SK-N-SH (cell line): ENCODE measurements at regions not wholly inside any gene's neighbourhood (a gene's known extent, or its start where the extent isn't known, plus 50 kb on each side); places are given as distances from the start of the nearest gene placed in this dataset.

Experiments used
- CTCF ChIA-PET: fragments of 300-600, 350-600 bp; formaldehyde crosslinking; extraction: SDS; loops from one replicate; lab custom pipeline; 2021; lab: Yijun Ruan, JAX
- POLR2A ChIA-PET: fragments of 350-600 bp; sonication (Branson Sonifier 250); formaldehyde crosslinking; extraction: SDS; loops from one replicate; lab custom pipeline; 2020; ENCODE audit warnings: antibody characterized with exemption, inconsistent platforms; lab: Yijun Ruan, JAX
- DNase-seq: peaks from one replicate; pipeline ENCODE4 v3.0.0; 2012
- H2AFZ ChIP-seq: fragments of 200-600 bp; sonication (generic); 2 replicates; pipeline ENCODE4 v1.8.1; 2016; ENCODE audit warnings: antibody characterized with exemption, mild to moderate bottlenecking, low read depth
- H3F3A ChIP-seq: fragments of 200-600 bp; sonication (generic); replicated peaks from 2 replicates; pipeline ENCODE3; 2016; ENCODE audit warnings: antibody characterized with exemption, mild to moderate bottlenecking; ENCODE audit not compliant: insufficient read depth
- H3K27ac ChIP-seq, 2 experiments: fragments of 200-500 bp in 1 of 2; fragments of 200-600 bp in 1 of 2; sonication (Bioruptor generic) in 1 of 2; sonication (generic), shearing (Covaris generic) in 1 of 2; 2 replicates each; pipeline versions ENCODE4 v1.5.1 to v1.6.1; 2014 to 2016; ENCODE audit warnings: low read depth in 2 of 2, inconsistent platforms in 1 of 2, low read length in 1 of 2, mild to moderate bottlenecking in 1 of 2, mixed read lengths in 1 of 2
- H3K27me3 ChIP-seq: fragments of 200-600 bp; sonication (generic), shearing (Covaris generic); 2 replicates; pipeline ENCODE4 v1.6.1; 2016; ENCODE audit warnings: mixed run types; ENCODE audit not compliant: insufficient read depth
- H3K36me3 ChIP-seq, 2 experiments: fragments of 200-500 bp in 1 of 2; fragments of 200-600 bp in 1 of 2; sonication (Bioruptor generic) in 1 of 2; sonication (generic) in 1 of 2; replicated peaks in 1 of 2; 2 replicates each; pipeline versions ENCODE3 to v1.5.1; 2014 to 2016; ENCODE audit warnings: low read length in 1 of 2, mild to moderate bottlenecking in 1 of 2; ENCODE audit not compliant: insufficient read depth in 2 of 2, control insufficient read depth in 1 of 2
- H3K4me1 ChIP-seq, 2 experiments: fragments of 200-500 bp in 1 of 2; fragments of 200-600 bp in 1 of 2; sonication (Bioruptor generic) in 1 of 2; sonication (generic), shearing (Covaris generic) in 1 of 2; 2 replicates each; pipeline versions ENCODE4 v1.5.1 to v1.6.1; 2014 to 2016; ENCODE audit warnings: low read depth in 1 of 2, low read length in 1 of 2, mixed run types in 1 of 2; ENCODE audit not compliant: insufficient read depth in 2 of 2, control insufficient read depth in 1 of 2
- H3K4me2 ChIP-seq: fragments of 200-600 bp; sonication (generic), shearing (Covaris generic); 2 replicates; pipeline ENCODE4 v1.6.1; 2017; ENCODE audit warnings: mixed run types
- H3K4me3 ChIP-seq, 2 experiments: fragments of 200-500 bp in 1 of 2; fragments of 200-600 bp in 1 of 2; sonication (Bioruptor generic) in 1 of 2; sonication (generic), shearing (Covaris generic) in 1 of 2; 2 replicates each; pipeline versions ENCODE4 v1.5.1 to v1.8.1; 2014 to 2016; ENCODE audit warnings: low read depth in 2 of 2, inconsistent platforms in 1 of 2, low read length in 1 of 2, mild to moderate bottlenecking in 1 of 2, mixed read lengths in 1 of 2, moderate library complexity in 1 of 2
- H3K79me2 ChIP-seq: fragments of 200-600 bp; sonication (generic); 2 replicates; pipeline ENCODE4 v1.8.1; 2017; ENCODE audit warnings: mild to moderate bottlenecking; ENCODE audit not compliant: insufficient read depth
- H3K9ac ChIP-seq: fragments of 200-600 bp; sonication (generic); 2 replicates; pipeline ENCODE4 v1.6.1; 2017; ENCODE audit warnings: mixed run types
- H3K9me2 ChIP-seq: fragments of 200-600 bp; sonication (generic); 2 replicates; pipeline ENCODE4 v1.6.1; 2017; ENCODE audit warnings: mixed run types
- H3K9me3 ChIP-seq: fragments of 200-600 bp; sonication (generic); 2 replicates; pipeline ENCODE4 v1.6.1; 2017; ENCODE audit warnings: mixed run types, mild to moderate bottlenecking, moderate library complexity
- H4K20me1 ChIP-seq: fragments of 200-600 bp; sonication (generic); 2 replicates; pipeline ENCODE4 v1.6.1; 2017; ENCODE audit warnings: mild to moderate bottlenecking, mixed run types; ENCODE audit not compliant: insufficient read depth
- EP300 ChIP-seq, 2 experiments: IDR thresholded peaks; 2 replicates each; pipeline versions ENCODE4 v1.4.0 to v1.6.1; 2012; ENCODE audit warnings: borderline replicate concordance in 1 of 2, low read depth in 1 of 2, low read length in 1 of 2
- EZH2phosphoT487 ChIP-seq: fragments of 200-600 bp; sonication (generic); IDR thresholded peaks from 2 replicates; pipeline ENCODE4 v1.6.1; 2017; ENCODE audit warnings: low read depth, mixed run types, mild to moderate bottlenecking, antibody characterized with exemption, moderate library complexity, borderline replicate concordance
- FOXJ3 ChIP-seq: sonication (generic); formaldehyde crosslinking; IDR thresholded peaks from 2 replicates; pipeline ENCODE4 v1.5.1; 2020; ENCODE audit warnings: mild to moderate bottlenecking, missing genetic modification reagents
- GATA2 ChIP-seq: sonication (generic); formaldehyde crosslinking; IDR thresholded peaks from 2 replicates; pipeline ENCODE4 v1.5.0; 2020; ENCODE audit warnings: mild to moderate bottlenecking, missing genetic modification reagents
- MEF2A ChIP-seq: IDR thresholded peaks from 2 replicates; pipeline ENCODE4 v1.4.0; 2012; ENCODE audit warnings: low read depth, borderline replicate concordance
- MXI1 ChIP-seq: IDR thresholded peaks from 2 replicates; pipeline ENCODE4 v1.6.1; 2012; ENCODE audit warnings: mild to moderate bottlenecking, low read depth, low read length, improper control_type of control experiment
- NRF1 ChIP-seq: IDR thresholded peaks from 2 replicates; pipeline ENCODE4 v1.6.1; 2012; ENCODE audit warnings: low read depth, mild to moderate bottlenecking, low read length
- POLR2AphosphoS5 ChIP-seq: IDR thresholded peaks from 2 replicates; pipeline ENCODE4 v1.6.1; 2012; ENCODE audit warnings: low read depth, low read length
- RAD21 ChIP-seq: IDR thresholded peaks from 2 replicates; pipeline ENCODE4 v1.6.1; 2012; ENCODE audit warnings: mild to moderate bottlenecking, low read length
- RFX5 ChIP-seq: IDR thresholded peaks from 2 replicates; pipeline ENCODE4 v1.6.1; 2012; ENCODE audit warnings: mild to moderate bottlenecking, improper control_type of control experiment, low read length
- RXRA ChIP-seq: IDR thresholded peaks from 2 replicates; pipeline ENCODE4 v1.4.0; 2012; ENCODE audit warnings: low read depth, mild to moderate bottlenecking, borderline replicate concordance
- SMC3 ChIP-seq: IDR thresholded peaks from 2 replicates; pipeline ENCODE4 v1.6.1; 2012; ENCODE audit warnings: low read depth, low read length, improper control_type of control experiment
- TEAD4 ChIP-seq: IDR thresholded peaks from 2 replicates; pipeline ENCODE4 v1.4.0; 2012; ENCODE audit warnings: mild to moderate bottlenecking, borderline replicate concordance; ENCODE audit not compliant: insufficient read depth
- YY1 ChIP-seq: IDR thresholded peaks from 2 replicates; pipeline ENCODE4 v1.4.0; 2012; ENCODE audit warnings: low read depth, mild to moderate bottlenecking
- WGBS: methylation state at CpG from one replicate; pipeline ENCODE4 v1.1.6; 2017; ENCODE audit warnings: low lambda C conversion rate; 5-methylcytosine and 5-hydroxymethylcytosine counted together
- TF ChIP-seq, protein P1 (sequence below): IDR thresholded peaks from 2 replicates; pipeline ENCODE4 v1.6.1; 2012; ENCODE audit warnings: mild to moderate bottlenecking, low read depth, low read length, moderate library complexity

DNA sequence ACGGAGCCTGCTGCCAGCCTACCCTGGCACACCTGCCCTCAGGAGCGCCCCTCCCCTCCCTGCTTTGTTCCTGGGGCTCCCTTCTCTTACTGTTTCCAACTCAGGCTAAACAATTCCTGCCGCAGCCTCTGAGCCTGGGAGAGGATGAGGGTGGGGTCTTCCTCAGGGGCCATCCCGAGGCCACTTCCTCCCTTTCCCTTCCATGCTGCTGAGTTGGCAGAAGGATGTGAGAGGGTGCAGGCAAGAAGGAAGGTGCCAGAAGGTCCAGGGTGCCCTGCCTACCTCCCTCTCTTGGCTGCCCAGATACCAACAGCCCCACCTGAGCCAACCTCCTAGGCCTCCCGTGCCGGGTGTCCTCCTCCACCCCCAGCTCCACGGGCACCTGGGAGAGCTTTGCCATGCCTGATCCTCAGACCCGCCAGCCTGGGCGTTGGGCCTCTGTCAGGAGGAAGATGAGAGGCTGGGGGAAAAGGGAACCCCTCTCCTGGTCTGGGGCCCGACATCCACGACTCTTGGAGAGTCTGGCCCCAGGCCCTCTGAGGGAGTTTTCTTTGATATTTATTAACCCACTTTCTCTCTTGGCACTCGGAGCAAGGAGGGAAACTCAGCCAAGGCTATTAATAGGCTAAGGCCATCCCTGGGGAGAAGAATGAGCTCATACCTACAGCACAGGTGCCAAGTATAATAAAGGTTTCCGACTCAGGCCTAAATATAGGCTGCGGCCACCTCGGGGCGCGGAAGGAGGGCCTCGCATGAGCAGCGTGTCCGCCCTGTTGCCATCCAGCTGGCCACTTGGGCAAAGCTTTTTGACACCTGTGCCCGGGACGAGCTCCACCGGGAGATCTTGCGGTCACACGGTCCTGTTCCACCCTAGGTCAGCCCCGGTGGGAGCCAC, 232.0 kb downstream of the ENGASE start:
- peaks cover 0 to 24% of the 10 kb centered on the region in 2 experiments; a peak in 2 of 4 replicates for H3K4me1 ChIP-seq
- H3F3A ChIP-seq, result no peaks in the 10 kb centered on the region
- no peak for TF ChIP-seq EP300 (IDR thresholded peaks at IDR 0.05; ENCODE audit: borderline replicate concordance in 1 of 2, low read depth in 1 of 2, low read length in 1 of 2)
- no peak for TF ChIP-seq YY1
- no peak for TF ChIP-seq EZH2phosphoT487
- no peak for TF ChIP-seq RFX5
- no peak for TF ChIP-seq SMC3
- no peak for TF ChIP-seq FOXJ3 (CRISPR knock-in tag)
- TF ChIP-seq RXRA, result no peak
- no peak for TF ChIP-seq MXI1
- TF ChIP-seq RAD21, result no peak
- no peak for TF ChIP-seq GATA2 (CRISPR knock-in tag)
- no peak for TF ChIP-seq TEAD4
- TF ChIP-seq, protein P1, sequence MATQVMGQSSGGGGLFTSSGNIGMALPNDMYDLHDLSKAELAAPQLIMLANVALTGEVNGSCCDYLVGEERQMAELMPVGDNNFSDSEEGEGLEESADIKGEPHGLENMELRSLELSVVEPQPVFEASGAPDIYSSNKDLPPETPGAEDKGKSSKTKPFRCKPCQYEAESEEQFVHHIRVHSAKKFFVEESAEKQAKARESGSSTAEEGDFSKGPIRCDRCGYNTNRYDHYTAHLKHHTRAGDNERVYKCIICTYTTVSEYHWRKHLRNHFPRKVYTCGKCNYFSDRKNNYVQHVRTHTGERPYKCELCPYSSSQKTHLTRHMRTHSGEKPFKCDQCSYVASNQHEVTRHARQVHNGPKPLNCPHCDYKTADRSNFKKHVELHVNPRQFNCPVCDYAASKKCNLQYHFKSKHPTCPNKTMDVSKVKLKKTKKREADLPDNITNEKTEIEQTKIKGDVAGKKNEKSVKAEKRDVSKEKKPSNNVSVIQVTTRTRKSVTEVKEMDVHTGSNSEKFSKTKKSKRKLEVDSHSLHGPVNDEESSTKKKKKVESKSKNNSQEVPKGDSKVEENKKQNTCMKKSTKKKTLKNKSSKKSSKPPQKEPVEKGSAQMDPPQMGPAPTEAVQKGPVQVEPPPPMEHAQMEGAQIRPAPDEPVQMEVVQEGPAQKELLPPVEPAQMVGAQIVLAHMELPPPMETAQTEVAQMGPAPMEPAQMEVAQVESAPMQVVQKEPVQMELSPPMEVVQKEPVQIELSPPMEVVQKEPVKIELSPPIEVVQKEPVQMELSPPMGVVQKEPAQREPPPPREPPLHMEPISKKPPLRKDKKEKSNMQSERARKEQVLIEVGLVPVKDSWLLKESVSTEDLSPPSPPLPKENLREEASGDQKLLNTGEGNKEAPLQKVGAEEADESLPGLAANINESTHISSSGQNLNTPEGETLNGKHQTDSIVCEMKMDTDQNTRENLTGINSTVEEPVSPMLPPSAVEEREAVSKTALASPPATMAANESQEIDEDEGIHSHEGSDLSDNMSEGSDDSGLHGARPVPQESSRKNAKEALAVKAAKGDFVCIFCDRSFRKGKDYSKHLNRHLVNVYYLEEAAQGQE, result no peak
- no peak for TF ChIP-seq NRF1
- TF ChIP-seq POLR2AphosphoS5, result no peak
- no peak for TF ChIP-seq MEF2A
- no peak overlapping the region for H2AFZ ChIP-seq
- H4K20me1 ChIP-seq, result no peaks in the 10 kb centered on the region
- no peak overlapping the region for H3K4me2 ChIP-seq
- POLR2A ChIA-PET, result interaction anchor here (1.2 to 1.7 kb wide), 2 partner anchors 49 to 232 kb away, joined by 3 read pairs; partner anchors contain the start of gene ENGASE
- H3K27me3 ChIP-seq, result 0 out of 2 replicates have a peak, but pooled peaks cover 8% of the 10 kb centered on the region
- WGBS, result 64% methylated on average over 23 of the region's 26 CpGs
- DNase-seq, result no peak
- no peak overlapping the region for H3K4me3 ChIP-seq
- CTCF ChIA-PET, result interaction anchor here (0.8 to 3.8 kb wide), 22 partner anchors 9 to 261 kb away, joined by 3 to 14 read pairs (median 4); no protein-coding TSS in a partner anchor
- no peaks in the 10 kb centered on the region for H3K79me2 ChIP-seq
- no peak overlapping the region for H3K9ac ChIP-seq
- no peaks in the 10 kb centered on the region for H3K36me3 ChIP-seq
- no peaks in the 10 kb centered on the region for H3K9me3 ChIP-seq
- H3K9me2 ChIP-seq, result no peaks in the 10 kb centered on the region
- peak overlapping the region in 1 of 2 experiments; percentile 91; a peak in 2 of 4 replicates for H3K27ac ChIP-seq
